GM21360 (cell line): ENCODE measurements at regions not wholly inside any gene's neighbourhood (a gene's known extent, or its start where the extent isn't known, plus 50 kb on each side); places are given as distances from the start of the nearest gene placed in this dataset.

Experiments used
- ATAC-seq: cut with Tn5 transposase; IDR thresholded peaks from one replicate; pipeline ENCODE4 v1.9.1; 2021; ENCODE audit warnings: mild to moderate bottlenecking, moderate library complexity; ENCODE audit not compliant: unreplicated experiment

- no peak for ATAC-seq
Observed at GRCh38 chr1:83735526-83735925, 263.4 kb downstream of the TTLL7 start.

- ATAC-seq = no peak
Observed at GRCh38 chr1:83734420-83734819, 264.5 kb downstream of the TTLL7 start.

- ATAC-seq = no peak
Observed at GRCh38 chr1:83725735-83726360, 273.1 kb downstream of the TTLL7 start.

GRCh38 chr1:83718338-83718737 is 280.6 kb downstream of the TTLL7 start:
- no peak for ATAC-seq

- no peak for ATAC-seq
Observed at GRCh38 chr1:83717785-83718184, 281.1 kb downstream of the TTLL7 start.

GRCh38 chr1:83716641-83717040 is 282.3 kb downstream of the TTLL7 start:
- no peak for ATAC-seq

- no peak for ATAC-seq
Observed at GRCh38 chr1:83715550-83715949, 283.4 kb downstream of the TTLL7 start.

- no peak for ATAC-seq
Observed at GRCh38 chr1:83709662-83710061, 289.3 kb downstream of the TTLL7 start.

GRCh38 chr1:83706354-83706938 is 292.5 kb downstream of the TTLL7 start:
- ATAC-seq = no peak

- no peak for ATAC-seq
Observed at GRCh38 chr1:83705091-83705490, 293.8 kb downstream of the TTLL7 start.

- no peak for ATAC-seq
Observed at GRCh38 chr1:83704350-83704749, 294.6 kb downstream of the TTLL7 start.

GRCh38 chr1:83702356-83702755 is 296.6 kb downstream of the TTLL7 start:
- no peak for ATAC-seq

- no peak for ATAC-seq
Observed at GRCh38 chr1:83701355-83701754, 297.6 kb downstream of the TTLL7 start.

GRCh38 chr1:83698644-83699043 is 300.3 kb downstream of the TTLL7 start:
- no peak for ATAC-seq

- no peak for ATAC-seq
Observed at GRCh38 chr1:83697961-83698360, 301.0 kb downstream of the TTLL7 start.

- no peak for ATAC-seq
Observed at GRCh38 chr1:83697220-83697619, 301.7 kb downstream of the TTLL7 start.

- ATAC-seq = no peak
Observed at GRCh38 chr1:83694449-83694848, 304.5 kb downstream of the TTLL7 start.

- no peak for ATAC-seq
Observed at GRCh38 chr1:83693427-83694126, 305.4 kb downstream of the TTLL7 start.

- ATAC-seq = peak; percentile 68
Observed at GRCh38 chr1:83692524-83693381, 306.2 kb downstream of the TTLL7 start.

GRCh38 chr1:83691953-83692500 is 306.9 kb downstream of the TTLL7 start:
- ATAC-seq = no peak
